GM21381 (cell line): ENCODE measurements at regions not wholly inside any gene's neighbourhood (a gene's known extent, or its start where the extent isn't known, plus 50 kb on each side); places are given as distances from the start of the nearest gene placed in this dataset.

Experiments
- ATAC-seq: cut with Tn5 transposase; IDR thresholded peaks from one replicate; pipeline ENCODE4 v1.9.1; 2021; ENCODE audit warnings: mild to moderate bottlenecking, moderate library complexity; ENCODE audit not compliant: unreplicated experiment

- no peak for ATAC-seq
Measured at GRCh38 chr2:120913972-120914838, 178.5 kb downstream of the GLI2 start.

DNA sequence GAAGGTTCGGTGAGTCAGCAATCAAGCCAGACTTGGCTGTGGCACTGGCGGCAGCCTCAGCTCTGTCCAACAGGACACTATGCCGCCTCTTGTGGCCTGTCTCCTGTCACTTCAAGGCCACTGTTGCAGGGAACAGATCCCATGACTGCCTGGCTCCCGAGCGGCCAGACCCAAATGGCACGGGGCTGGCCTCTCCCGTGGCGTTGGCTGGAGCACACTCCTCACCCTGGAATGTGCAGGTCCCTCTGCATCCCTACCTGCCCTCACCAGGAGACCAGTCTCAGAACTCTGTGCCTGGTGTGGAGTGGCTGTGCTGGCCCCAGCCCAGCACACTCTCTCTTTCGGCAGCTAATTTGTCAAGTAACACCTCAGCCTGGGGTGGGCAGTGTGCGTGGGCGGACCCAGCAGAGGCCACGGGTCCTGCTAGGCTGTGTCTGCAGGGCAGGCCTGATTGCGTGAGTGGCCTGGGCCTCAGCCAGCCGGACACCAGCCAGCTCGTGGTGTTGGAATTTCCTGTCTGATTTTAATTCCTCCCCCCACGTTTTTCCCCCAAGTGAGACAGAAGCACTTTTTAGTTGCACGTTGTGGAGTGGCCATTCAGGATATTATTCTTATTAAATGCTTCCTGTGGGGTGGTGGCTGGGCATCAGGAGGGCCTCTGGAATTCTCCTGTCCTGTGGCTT lies 179.3 kb downstream of the GLI2 start:
- ATAC-seq: no peak

GRCh38 chr2:120915670-120916069 lies 180.0 kb downstream of the GLI2 start:
- no peak for ATAC-seq

- ATAC-seq: no peak
Measured at GRCh38 chr2:120916446-120916845, 180.8 kb downstream of the GLI2 start.

GRCh38 chr2:120917886-120918285 lies 182.2 kb downstream of the GLI2 start:
- no peak for ATAC-seq

GRCh38 chr2:120919216-120919615 lies 183.5 kb downstream of the GLI2 start:
- no peak for ATAC-seq

- ATAC-seq: no peak
Measured at GRCh38 chr2:120919771-120920453, 184.2 kb downstream of the GLI2 start.

- ATAC-seq: no peak
Measured at GRCh38 chr2:120920454-120921148, 184.9 kb downstream of the GLI2 start.

- ATAC-seq: no peak
Measured at GRCh38 chr2:120921457-120921856, 185.8 kb downstream of the GLI2 start.

DNA sequence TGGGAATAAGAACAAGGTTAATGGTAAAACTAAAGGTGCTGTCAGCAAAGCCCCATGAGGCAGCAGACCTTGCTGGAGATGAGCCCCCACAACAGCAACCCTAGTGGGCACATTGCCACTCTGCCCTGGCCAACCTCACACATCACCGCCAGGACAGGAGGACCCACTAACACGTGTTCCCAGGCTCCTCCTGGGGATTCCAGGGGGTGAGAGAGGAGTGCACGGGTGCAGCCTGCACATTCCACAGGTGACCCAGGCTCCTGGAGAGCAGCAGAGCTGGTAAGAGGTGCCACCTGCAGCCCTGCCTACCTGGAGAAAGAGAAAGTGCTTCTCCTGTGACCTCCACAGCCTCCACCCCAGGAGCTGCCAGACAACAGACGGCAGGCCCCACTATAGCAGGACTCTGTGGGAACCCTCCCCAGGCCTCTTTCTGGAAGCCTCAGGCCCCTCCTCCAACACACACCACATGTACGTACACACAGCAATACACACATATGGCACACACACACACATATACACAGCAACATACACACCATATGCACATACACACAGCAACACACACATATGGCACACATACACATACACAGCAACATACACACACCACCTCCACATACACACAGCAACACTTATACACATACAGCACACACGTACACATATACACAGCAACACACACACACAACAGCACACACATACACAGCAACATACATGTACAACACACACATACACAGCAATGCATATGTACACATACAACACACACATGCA lies 187.1 kb downstream of the GLI2 start:
- no peak for ATAC-seq

GRCh38 chr2:120923426-120923825 lies 187.8 kb downstream of the GLI2 start:
- no peak for ATAC-seq

- ATAC-seq: no peak
Measured at GRCh38 chr2:120924924-120925323, 189.3 kb downstream of the GLI2 start.

DNA sequence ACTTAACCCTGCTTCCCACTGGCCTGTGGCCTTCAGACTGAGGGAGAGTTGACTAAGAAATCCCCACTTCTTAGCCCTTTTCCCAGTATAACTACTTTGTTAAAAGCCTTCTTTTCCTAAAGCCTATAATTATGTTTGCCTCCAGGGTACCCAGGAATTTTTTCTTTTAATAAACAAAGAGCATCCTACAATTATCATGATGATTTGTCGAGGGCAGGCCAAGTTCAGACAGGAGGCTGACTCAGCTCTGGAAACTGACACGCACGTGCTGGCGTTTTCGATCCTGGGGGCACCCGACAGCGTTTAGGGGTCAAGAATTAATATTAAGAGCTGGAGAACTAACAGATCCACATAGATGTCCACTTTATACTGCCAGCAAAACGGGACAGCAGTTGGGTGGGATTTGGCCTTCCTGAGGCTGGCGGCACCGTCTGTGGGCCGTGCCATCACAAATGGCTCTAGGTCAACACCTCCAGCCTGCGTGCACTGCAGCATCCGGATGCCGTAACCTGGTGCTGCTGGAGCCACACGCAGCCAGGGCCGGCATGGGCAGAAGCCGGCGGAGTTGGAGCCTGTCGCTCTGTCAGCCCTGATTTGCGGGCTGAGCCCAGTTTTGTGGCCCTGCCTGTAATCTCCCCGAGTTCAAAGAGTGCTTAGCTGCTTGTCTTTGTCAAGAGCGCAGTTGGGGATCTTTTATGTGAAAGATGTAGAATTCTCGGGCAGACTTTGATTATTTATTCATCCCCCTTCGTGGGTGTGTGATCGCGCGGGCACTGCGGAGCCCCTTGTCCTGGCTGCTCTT lies 191.0 kb downstream of the GLI2 start:
- ATAC-seq: no peak

- ATAC-seq: no peak
Measured at GRCh38 chr2:120927265-120927628, 191.6 kb downstream of the GLI2 start.

DNA sequence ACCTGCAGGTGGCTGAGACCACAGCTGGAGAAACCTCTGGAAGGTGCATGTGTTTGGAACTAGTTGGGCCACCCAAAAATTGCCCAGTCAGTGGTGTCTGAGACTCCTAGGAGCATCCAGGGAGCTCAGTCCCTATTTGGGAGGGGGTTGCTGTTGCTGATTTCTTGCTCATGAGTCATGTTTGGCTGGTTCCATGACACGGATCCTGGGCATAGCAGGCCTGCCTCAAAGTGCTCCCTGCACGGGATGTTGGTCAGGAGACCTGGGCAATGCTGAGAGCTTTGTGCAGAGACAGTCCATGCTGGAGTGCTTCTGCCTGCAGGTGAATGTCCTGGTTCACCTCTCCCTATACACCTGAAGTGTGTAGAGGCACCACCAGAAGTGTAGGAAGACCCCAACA lies 194.2 kb downstream of the GLI2 start:
- no peak for ATAC-seq

DNA sequence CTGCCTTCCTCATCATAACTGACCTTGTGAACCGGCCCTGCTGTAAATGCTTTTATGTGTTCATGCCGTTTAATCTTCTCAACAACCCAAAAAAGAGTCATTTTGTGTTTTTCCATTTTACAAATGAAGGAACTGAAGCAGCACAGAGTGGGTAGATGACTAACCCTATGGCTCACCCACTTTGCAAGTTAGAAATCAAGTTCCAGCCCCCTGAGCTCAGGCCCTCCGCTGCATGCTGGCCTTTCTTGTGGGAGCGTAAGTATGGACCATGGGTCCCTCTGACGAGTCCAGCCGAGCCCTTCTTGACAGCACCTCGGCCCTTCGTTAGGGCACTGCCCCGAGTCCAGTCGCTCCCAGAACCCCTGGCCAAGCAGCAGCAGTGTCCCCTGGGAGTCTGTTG lies 194.6 kb downstream of the GLI2 start:
- ATAC-seq: no peak

- ATAC-seq: no peak
Measured at GRCh38 chr2:120930864-120931263, 195.2 kb downstream of the GLI2 start.

DNA sequence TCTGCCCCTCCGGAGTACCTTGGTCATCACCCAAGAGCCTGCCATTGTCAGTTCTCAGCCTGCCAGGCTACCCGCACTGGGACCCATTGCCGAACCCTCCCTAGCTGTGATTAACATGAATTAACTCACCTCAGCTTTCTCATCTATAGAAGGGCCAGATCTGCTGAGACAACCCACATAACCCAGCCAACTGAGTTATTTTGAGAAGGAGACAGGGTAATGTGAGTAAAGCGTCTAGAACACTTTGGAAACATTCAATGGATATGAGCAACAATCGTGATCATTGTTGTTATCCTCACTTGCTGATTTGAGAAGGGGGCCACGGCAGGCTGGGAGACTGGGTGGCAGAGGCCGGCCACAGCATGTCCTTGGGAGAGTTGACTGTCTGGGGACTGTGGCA lies 196.8 kb downstream of the GLI2 start:
- ATAC-seq: no peak

DNA sequence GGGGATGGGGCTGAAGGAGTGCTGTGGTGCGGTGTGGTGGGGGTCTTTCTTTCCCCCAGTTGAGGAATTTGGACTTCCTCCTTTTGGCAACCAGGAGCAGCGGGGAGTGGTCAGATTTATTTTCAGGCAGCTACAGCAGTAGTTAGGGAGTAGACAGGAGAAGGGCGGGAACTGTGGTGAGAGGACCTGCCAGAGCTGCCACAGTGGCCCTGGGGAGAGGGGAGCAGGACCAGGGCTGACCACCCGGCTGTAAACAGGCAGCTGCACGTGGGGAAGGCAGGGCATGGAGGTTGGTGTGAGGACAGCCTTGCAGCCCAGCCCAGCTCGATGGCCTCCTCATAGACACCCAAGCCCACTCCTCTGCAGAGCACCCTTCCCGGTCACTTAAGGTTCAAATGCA lies 197.2 kb downstream of the GLI2 start:
- no peak for ATAC-seq
